ENCODE measurements at regions not wholly inside any gene's neighbourhood (a gene's known extent, or its start where the extent isn't known, plus 50 kb on each side); places are given as distances from the start of the nearest gene placed in this dataset.

DNA sequence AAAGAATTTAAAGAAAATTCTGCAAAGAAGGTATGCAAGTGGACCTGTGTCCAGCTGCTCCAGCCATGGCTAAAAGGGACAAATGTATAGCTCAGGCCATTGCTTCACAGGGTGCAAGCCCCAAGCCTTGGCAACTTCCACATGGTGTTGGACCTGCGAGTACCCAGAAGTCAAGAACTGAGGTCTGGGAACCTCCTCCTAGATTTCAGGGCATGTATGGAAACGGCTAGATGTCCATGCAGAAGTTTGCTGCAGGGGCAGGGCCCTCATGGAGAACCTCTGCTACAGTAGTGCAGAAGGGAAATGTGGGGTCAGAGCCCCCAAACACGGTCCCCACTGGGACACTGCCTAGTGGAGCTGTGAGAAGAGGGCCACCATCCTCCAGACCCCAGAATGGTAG lies 284.0 kb upstream of the RAB6C start:
- ChIA-PET POLR2A (no interaction called here), CTCF (no interaction called here)
- peaks cover 10% of the 10 kb centered on the region for H3K9me3 Mint-ChIP-seq
- Histone ChIP-seq H3K27ac (ENCODE audit: low read depth in 1 of 2, low read length in 2 of 2) (no peak overlapping the region), H3K9me3 (ENCODE audit: control insufficient read depth in 1 of 2, insufficient read depth in 1 of 2, low read length in 2 of 2) (no peaks in the 10 kb centered on the region), H3K4me3 (ENCODE audit: low read length) (no peak overlapping the region), H3K36me3 (ENCODE audit: insufficient read depth, low read length) (no peaks in the 10 kb centered on the region), H3K27me3 (ENCODE audit: control insufficient read depth in 1 of 2, insufficient read depth in 2 of 2, low read length in 2 of 2) (no peaks in the 10 kb centered on the region), H3K4me1 (ENCODE audit: insufficient read depth, low read length) (no peaks in the 10 kb centered on the region)
- no peak overlapping the region for H3K27ac Mint-ChIP-seq
- no peak for DNase-seq
- H3K4me3 Mint-ChIP-seq, result no peak overlapping the region
- H3K27me3 Mint-ChIP-seq, result peaks cover 8% of the 10 kb centered on the region
- no peaks in the 10 kb centered on the region for H3K36me3 Mint-ChIP-seq (ENCODE audit: low read depth)
- TF ChIP-seq, protein P1, sequence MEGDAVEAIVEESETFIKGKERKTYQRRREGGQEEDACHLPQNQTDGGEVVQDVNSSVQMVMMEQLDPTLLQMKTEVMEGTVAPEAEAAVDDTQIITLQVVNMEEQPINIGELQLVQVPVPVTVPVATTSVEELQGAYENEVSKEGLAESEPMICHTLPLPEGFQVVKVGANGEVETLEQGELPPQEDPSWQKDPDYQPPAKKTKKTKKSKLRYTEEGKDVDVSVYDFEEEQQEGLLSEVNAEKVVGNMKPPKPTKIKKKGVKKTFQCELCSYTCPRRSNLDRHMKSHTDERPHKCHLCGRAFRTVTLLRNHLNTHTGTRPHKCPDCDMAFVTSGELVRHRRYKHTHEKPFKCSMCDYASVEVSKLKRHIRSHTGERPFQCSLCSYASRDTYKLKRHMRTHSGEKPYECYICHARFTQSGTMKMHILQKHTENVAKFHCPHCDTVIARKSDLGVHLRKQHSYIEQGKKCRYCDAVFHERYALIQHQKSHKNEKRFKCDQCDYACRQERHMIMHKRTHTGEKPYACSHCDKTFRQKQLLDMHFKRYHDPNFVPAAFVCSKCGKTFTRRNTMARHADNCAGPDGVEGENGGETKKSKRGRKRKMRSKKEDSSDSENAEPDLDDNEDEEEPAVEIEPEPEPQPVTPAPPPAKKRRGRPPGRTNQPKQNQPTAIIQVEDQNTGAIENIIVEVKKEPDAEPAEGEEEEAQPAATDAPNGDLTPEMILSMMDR (IDR thresholded peaks at IDR 0.05), result no peak
- intact Hi-C loops (cut with DNase I, micrococcal nuclease), result no loop called here
- H3K4me1 Mint-ChIP-seq (ENCODE audit: low read depth), result no peaks in the 10 kb centered on the region
- ATAC-seq (ENCODE audit: poor library complexity), result no peak

- ChIA-PET CTCF (no interaction called here), POLR2A (no interaction called here)
- Mint-ChIP-seq H3K9me3 (peaks cover 2% of the 10 kb centered on the region), H3K4me1 (ENCODE audit: low read depth) (no peaks in the 10 kb centered on the region), H3K27ac (no peak overlapping the region), H3K36me3 (ENCODE audit: low read depth) (no peaks in the 10 kb centered on the region), H3K4me3 (no peak overlapping the region), H3K27me3 (peaks cover 6% of the 10 kb centered on the region)
- Histone ChIP-seq H3K27me3 (ENCODE audit: control insufficient read depth in 1 of 2, insufficient read depth in 2 of 2, low read length in 2 of 2) (no peaks in the 10 kb centered on the region), H3K36me3 (ENCODE audit: insufficient read depth, low read length) (no peaks in the 10 kb centered on the region), H3K9me3 (ENCODE audit: control insufficient read depth in 1 of 2, insufficient read depth in 1 of 2, low read length in 2 of 2) (no peaks in the 10 kb centered on the region), H3K4me1 (ENCODE audit: insufficient read depth, low read length) (no peaks in the 10 kb centered on the region), H3K27ac (ENCODE audit: low read depth in 1 of 2, low read length in 2 of 2) (no peak overlapping the region), H3K4me3 (ENCODE audit: low read length) (no peak overlapping the region)
- no peak for ATAC-seq (ENCODE audit: poor library complexity)
- intact Hi-C loops (cut with DNase I, micrococcal nuclease), result no loop called here
- TF ChIP-seq, protein P1 (IDR thresholded peaks at IDR 0.05), result no peak
- no peak for DNase-seq
These were observed 280.9 kb upstream of the RAB6C start for GRCh38 chr2:129698593-129698992.

DNA sequence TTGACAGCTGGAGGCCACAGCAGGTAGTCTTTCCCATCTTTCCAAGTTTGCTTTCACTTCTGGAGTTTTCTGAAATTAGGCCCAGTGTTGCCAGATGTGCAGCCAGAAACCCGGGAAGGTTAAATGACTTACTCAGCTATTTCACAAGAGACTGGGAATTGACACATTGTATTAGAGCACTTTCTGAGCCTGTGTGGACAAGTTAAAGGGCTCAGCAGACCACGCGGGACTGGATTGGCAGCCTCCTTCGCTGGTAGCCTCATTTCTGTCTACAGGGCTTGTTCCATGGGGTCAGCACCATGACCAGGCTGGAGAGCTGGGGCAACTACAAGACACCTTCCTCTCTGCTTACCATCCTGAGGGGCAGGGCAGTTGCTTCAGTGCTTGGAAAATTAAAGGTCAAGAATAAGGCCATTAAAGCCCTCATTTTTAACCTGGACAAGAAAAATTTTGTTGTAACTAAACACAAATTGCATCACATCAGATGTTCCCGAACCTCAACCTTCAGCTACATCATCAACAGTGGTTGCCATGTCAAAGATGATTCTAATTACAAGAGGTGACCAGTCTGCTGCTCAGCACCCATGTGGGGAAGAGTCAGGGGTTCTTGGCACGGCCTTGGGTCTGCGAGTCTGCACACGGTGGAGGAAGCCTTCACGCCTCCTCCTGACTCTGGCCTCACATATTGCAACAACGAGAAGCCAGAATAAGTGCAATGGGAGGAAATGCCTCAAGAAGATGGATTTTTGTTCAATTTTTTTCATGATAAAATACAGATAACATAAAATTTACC lies 279.5 kb upstream of the RAB6C start:
- no peaks in the 10 kb centered on the region for H3K36me3 ChIP-seq (ENCODE audit: insufficient read depth, low read length)
- intact Hi-C loops (cut with DNase I, micrococcal nuclease), result no loop called here
- ATAC-seq (ENCODE audit: poor library complexity) (no peak), DNase-seq (no peak)
- Mint-ChIP-seq H3K27ac (no peak overlapping the region), H3K4me1 (ENCODE audit: low read depth) (no peaks in the 10 kb centered on the region), H3K36me3 (ENCODE audit: low read depth) (no peaks in the 10 kb centered on the region), H3K4me3 (no peak overlapping the region), H3K27me3 (peaks cover 10% of the 10 kb centered on the region), H3K9me3 (no peaks in the 10 kb centered on the region)
- H3K27me3 ChIP-seq (ENCODE audit: control insufficient read depth in 1 of 2, insufficient read depth in 2 of 2, low read length in 2 of 2), result no peaks in the 10 kb centered on the region
- CTCF ChIA-PET, result no interaction called here
- TF ChIP-seq, protein P1 (IDR thresholded peaks at IDR 0.05), result no peak
- H3K4me1 ChIP-seq (ENCODE audit: insufficient read depth, low read length), result no peaks in the 10 kb centered on the region
- H3K9me3 ChIP-seq (ENCODE audit: control insufficient read depth in 1 of 2, insufficient read depth in 1 of 2, low read length in 2 of 2), result no peaks in the 10 kb centered on the region
- no peak overlapping the region for H3K27ac ChIP-seq (ENCODE audit: low read depth in 1 of 2, low read length in 2 of 2)
- H3K4me3 ChIP-seq (ENCODE audit: low read length), result no peak overlapping the region
- POLR2A ChIA-PET, result no interaction called here

Measured in CD4-positive, alpha-beta T cell (primary cell).